ENCODE measurements at regions not wholly inside any gene's neighbourhood (a gene's known extent, or its start where the extent isn't known, plus 50 kb on each side); places are given as distances from the start of the nearest gene placed in this dataset.
"Not testable (repeated sequence)": the region's sequence is repeated elsewhere in the genome, so short reads cannot be mapped to it uniquely, and the experiment has no call there.

GRCh38 chr3:95154766-95155165, 1091.9 kb downstream of the NSUN3 start:
- peak; percentile 51 for DNase-seq (ENCODE audit: low read depth, low spot score)

GRCh38 chr3:95162794-95163193, 1099.9 kb downstream of the NSUN3 start:
- no peak for DNase-seq (ENCODE audit: low read depth, low spot score)

GRCh38 chr3:95167748-95168147, 1104.9 kb downstream of the NSUN3 start:
- DNase-seq (ENCODE audit: low read depth, low spot score): no peak

- no peak for DNase-seq (ENCODE audit: low read depth, low spot score)
Observed at GRCh38 chr3:95168526-95168925, 1105.7 kb downstream of the NSUN3 start.

- DNase-seq (ENCODE audit: low read depth, low spot score): peak; percentile 1
Observed at GRCh38 chr3:95172164-95172943, 1109.5 kb downstream of the NSUN3 start.

GRCh38 chr3:95177096-95177495, 1114.2 kb downstream of the NSUN3 start:
- no peak for DNase-seq (ENCODE audit: low read depth, low spot score)

GRCh38 chr3:95184038-95184437, 1121.2 kb downstream of the NSUN3 start:
- no peak for DNase-seq (ENCODE audit: low read depth, low spot score)

GRCh38 chr3:95189348-95189747, 1126.5 kb downstream of the NSUN3 start:
- no peak for DNase-seq (ENCODE audit: low read depth, low spot score)

- no peak for DNase-seq (ENCODE audit: low read depth, low spot score)
Observed at GRCh38 chr3:95197661-95198060, 1134.8 kb downstream of the NSUN3 start.

- no peak for DNase-seq (ENCODE audit: low read depth, low spot score)
Observed at GRCh38 chr3:95200384-95200783, 1137.5 kb downstream of the NSUN3 start.

- DNase-seq (ENCODE audit: low read depth, low spot score): no peak
Observed at GRCh38 chr3:95210878-95211277, 1148.0 kb downstream of the NSUN3 start.

- DNase-seq (ENCODE audit: low read depth, low spot score): no peak
Observed at GRCh38 chr3:95212117-95212516, 1149.3 kb downstream of the NSUN3 start.

- no peak for DNase-seq (ENCODE audit: low read depth, low spot score)
Observed at GRCh38 chr3:95215437-95215957, 1152.6 kb downstream of the NSUN3 start.

GRCh38 chr3:95217661-95218060, 1154.8 kb downstream of the NSUN3 start:
- no peak for DNase-seq (ENCODE audit: low read depth, low spot score)

- no peak for DNase-seq (ENCODE audit: low read depth, low spot score)
Observed at GRCh38 chr3:95218484-95218883, 1155.6 kb downstream of the NSUN3 start.

GRCh38 chr3:95226437-95226836, 1163.6 kb downstream of the NSUN3 start:
- no peak for DNase-seq (ENCODE audit: low read depth, low spot score)

- DNase-seq (ENCODE audit: low read depth, low spot score): no peak
Observed at GRCh38 chr3:95227092-95227491, 1164.2 kb downstream of the NSUN3 start.

GRCh38 chr3:95228416-95228815, 1165.6 kb downstream of the NSUN3 start:
- no peak for DNase-seq (ENCODE audit: low read depth, low spot score)

GRCh38 chr3:95235916-95236315, 1173.1 kb downstream of the NSUN3 start:
- DNase-seq (ENCODE audit: low read depth, low spot score): no peak

- no peak for DNase-seq (ENCODE audit: low read depth, low spot score)
Observed at GRCh38 chr3:95237783-95238182, 1174.9 kb downstream of the NSUN3 start.

GRCh38 chr3:95240395-95240794, 1177.5 kb downstream of the NSUN3 start:
- no peak for DNase-seq (ENCODE audit: low read depth, low spot score)

- DNase-seq (ENCODE audit: low read depth, low spot score): not testable (repeated sequence)
Observed at GRCh38 chr3:95241256-95241655, 1178.4 kb downstream of the NSUN3 start.

GRCh38 chr3:95246413-95246812, 1183.6 kb downstream of the NSUN3 start:
- no peak for DNase-seq (ENCODE audit: low read depth, low spot score)

- DNase-seq (ENCODE audit: low read depth, low spot score): no peak
Observed at GRCh38 chr3:95254061-95254460, 1191.2 kb downstream of the NSUN3 start.
